IMR-90 (cell line): ENCODE measurements at regions not wholly inside any gene's neighbourhood (a gene's known extent, or its start where the extent isn't known, plus 50 kb on each side); places are given as distances from the start of the nearest gene placed in this dataset.

Experiments used
- ATAC-seq: fragments of 200-7000 bp; cut with Tn5 transposase; 2 replicates; pipeline ENCODE4 v1.9.1; 2020; ENCODE audit warnings: low read depth, mild to moderate bottlenecking, moderate library complexity
- BruUV-seq: library from RNA; stranded (reverse); fragments of 400-500 nt; replicated peaks from 2 replicates; lab custom pipeline; 2021; lab: Mats Ljungman, UMichigan
- CTCF ChIA-PET: fragments of 300-600 bp; formaldehyde crosslinking; extraction: SDS; loops from one replicate; lab custom pipeline; 2021; ENCODE audit warnings: antibody characterized with exemption; lab: Yijun Ruan, JAX
- POLR2A ChIA-PET: fragments of 300-600 bp; sonication (Branson Sonifier 250); formaldehyde crosslinking; loops from one replicate; lab custom pipeline; 2022; ENCODE audit warnings: antibody characterized with exemption; ENCODE audit not compliant: unreplicated experiment; lab: Charles Lee
- DNase-seq: peaks from one replicate; pipeline ENCODE4 v3.0.0; 2013
- H2AFZ ChIP-seq: replicated peaks from 2 replicates; pipeline ENCODE3; 2013; ENCODE audit warnings: low read length, mild to moderate bottlenecking; ENCODE audit not compliant: poor library complexity
- H2AK5ac ChIP-seq: 2 replicates; pipeline ENCODE4 v1.6.1; 2013; ENCODE audit warnings: low read depth, low read length, inconsistent platforms
- H2AK9ac ChIP-seq: replicated peaks from 2 replicates; pipeline ENCODE3; 2013; ENCODE audit warnings: mild to moderate bottlenecking, low read depth, low read length, moderate library complexity; ENCODE audit not compliant: poor library complexity
- H2BK120ac ChIP-seq: 2 replicates; pipeline ENCODE4 v1.6.1; 2013; ENCODE audit warnings: low read depth, low read length, inconsistent platforms
- H2BK15ac ChIP-seq: 3 replicates; pipeline ENCODE4 v1.6.1; 2013; ENCODE audit warnings: low read depth, low read length, inconsistent platforms
- H2BK20ac ChIP-seq: 2 replicates; pipeline ENCODE4 v1.6.1; 2013; ENCODE audit warnings: low read depth, mild to moderate bottlenecking, inconsistent platforms, low read length, moderate library complexity
- H2BK5ac ChIP-seq: 2 replicates; pipeline ENCODE4 v1.6.1; 2013; ENCODE audit warnings: mild to moderate bottlenecking, low read depth, low read length, inconsistent platforms; ENCODE audit not compliant: poor library complexity, severe bottlenecking
- H3K14ac ChIP-seq: replicated peaks from 2 replicates; pipeline ENCODE4 v1.6.1; 2013; ENCODE audit warnings: low read depth, low read length, inconsistent platforms
- H3K18ac ChIP-seq: 2 replicates; pipeline ENCODE4 v1.6.1; 2013; ENCODE audit warnings: low read depth, low read length, control low read depth
- H3K23ac ChIP-seq: 2 replicates; pipeline ENCODE4 v1.6.1; 2013; ENCODE audit warnings: low read depth, low read length, inconsistent platforms
- H3K27ac ChIP-seq: 2 replicates; pipeline ENCODE4 v1.5.1; 2013; ENCODE audit warnings: mild to moderate bottlenecking, control low read depth, low read length; ENCODE audit not compliant: insufficient read depth
- H3K27me3 ChIP-seq: 2 replicates; pipeline ENCODE4 v1.6.1; 2013; ENCODE audit warnings: low read length; ENCODE audit not compliant: control insufficient read depth, insufficient read depth
- H3K36me3 ChIP-seq: 2 replicates; pipeline ENCODE4 v1.6.1; 2013; ENCODE audit warnings: low read length, mixed read lengths; ENCODE audit not compliant: control insufficient read depth, insufficient read depth
- H3K4ac ChIP-seq: 2 replicates; pipeline ENCODE4 v1.6.1; 2013; ENCODE audit warnings: low read depth, low read length, inconsistent platforms
- H3K4me1 ChIP-seq: 2 replicates; pipeline ENCODE4 v1.6.1; 2013; ENCODE audit warnings: low read length, mixed read lengths; ENCODE audit not compliant: control insufficient read depth, insufficient read depth
- H3K4me2 ChIP-seq: 2 replicates; pipeline ENCODE4 v1.6.1; 2013; ENCODE audit warnings: low read depth, mild to moderate bottlenecking, control low read depth, low read length, moderate library complexity
- H3K4me3 ChIP-seq: 2 replicates; pipeline ENCODE4 v1.5.1; 2013; ENCODE audit warnings: low read depth, mild to moderate bottlenecking, control low read depth, low read length, moderate library complexity; ENCODE audit not compliant: insufficient read depth
- H3K56ac ChIP-seq: 2 replicates; pipeline ENCODE4 v1.6.1; 2013; ENCODE audit warnings: low read length, inconsistent platforms; ENCODE audit not compliant: insufficient read depth; ENCODE audit errors: extremely low read depth
- H3K79me1 ChIP-seq, 2 experiments: 2 replicates each; pipeline ENCODE4 v1.6.1; 2013; ENCODE audit warnings: low read length in 2 of 2, inconsistent platforms in 1 of 2, low read depth in 1 of 2
- H3K9ac ChIP-seq: 2 replicates; pipeline ENCODE4 v1.6.1; 2013; ENCODE audit warnings: low read depth, low read length, control low read depth
- H3K9me1 ChIP-seq: 2 replicates; pipeline ENCODE4 v1.6.1; 2013; ENCODE audit warnings: low read length, inconsistent platforms; ENCODE audit not compliant: insufficient read depth
- H3K9me3 ChIP-seq: 2 replicates; pipeline ENCODE4 v1.6.1; 2013; ENCODE audit warnings: low read length; ENCODE audit not compliant: control insufficient read depth, insufficient read depth
- H4K20me1 ChIP-seq: 2 replicates; pipeline ENCODE4 v1.6.1; 2013; ENCODE audit warnings: low read length, inconsistent platforms; ENCODE audit not compliant: insufficient read depth
- H4K5ac ChIP-seq: 2 replicates; pipeline ENCODE4 v1.6.1; 2013; ENCODE audit warnings: mild to moderate bottlenecking, low read depth, low read length, control low read depth
- H4K8ac ChIP-seq, 2 experiments: 2 replicates each; pipeline ENCODE4 v1.6.1; 2013; ENCODE audit warnings: low read depth in 2 of 2, low read length in 2 of 2, control low read depth in 1 of 2, inconsistent platforms in 1 of 2
- H4K91ac ChIP-seq: 2 replicates; pipeline ENCODE4 v1.6.1; 2013; ENCODE audit warnings: low read depth, low read length, inconsistent platforms; ENCODE audit not compliant: insufficient read depth
- BHLHE40 ChIP-seq: fragments of 150-350 bp; IDR thresholded peaks from 2 replicates; pipeline ENCODE4 v1.6.1; 2016; ENCODE audit warnings: mild to moderate bottlenecking, low read depth, low read length
- CEBPB ChIP-seq: IDR thresholded peaks from 2 replicates; pipeline ENCODE4 v1.6.1; 2012; ENCODE audit warnings: low read depth, low read length, improper control_type of control experiment
- CHD1 ChIP-seq: IDR thresholded peaks from 2 replicates; pipeline ENCODE4 v1.6.1; 2012; ENCODE audit warnings: low read depth, low read length, improper control_type of control experiment
- CTCF ChIP-seq: conservative IDR thresholded peaks from 2 replicates; pipeline ENCODE4 v1.5.1; 2012; ENCODE audit warnings: mild to moderate bottlenecking, low read depth, low read length, improper control_type of control experiment
- ELK1 ChIP-seq: fragments of 150-350 bp; IDR thresholded peaks from 2 replicates; pipeline ENCODE4 v1.6.1; 2016; ENCODE audit warnings: low read depth, mild to moderate bottlenecking, low read length, moderate library complexity, borderline replicate concordance
- FOS ChIP-seq: fragments of 150-350 bp; IDR thresholded peaks from 2 replicates; pipeline ENCODE4 v1.6.1; 2016; ENCODE audit warnings: low read depth, low read length
- MAFK ChIP-seq: IDR thresholded peaks from 2 replicates; pipeline ENCODE4 v1.6.1; 2012; ENCODE audit warnings: low read depth, low read length, improper control_type of control experiment
- MAZ ChIP-seq: IDR thresholded peaks from 2 replicates; pipeline ENCODE4 v1.6.1; 2012; ENCODE audit warnings: low read depth, mild to moderate bottlenecking, low read length, improper control_type of control experiment, moderate library complexity, borderline replicate concordance
- MXI1 ChIP-seq: IDR thresholded peaks from 2 replicates; pipeline ENCODE4 v1.6.1; 2012; ENCODE audit warnings: low read depth, mild to moderate bottlenecking, low read length, moderate library complexity, borderline replicate concordance
- NFE2L2 ChIP-seq: fragments of 150-350 bp; IDR thresholded peaks from 2 replicates; pipeline ENCODE4 v1.6.1; 2016; ENCODE audit warnings: low read depth, mild to moderate bottlenecking, low read length
- POLR2A ChIP-seq: IDR thresholded peaks from 2 replicates; pipeline ENCODE4 v1.6.1; 2012; ENCODE audit warnings: mild to moderate bottlenecking, low read depth, low read length
- RAD21 ChIP-seq: IDR thresholded peaks from 2 replicates; pipeline ENCODE4 v1.6.1; 2012; ENCODE audit warnings: low read length, improper control_type of control experiment
- RCOR1 ChIP-seq: IDR thresholded peaks from 2 replicates; pipeline ENCODE4 v1.6.1; 2012; ENCODE audit warnings: mild to moderate bottlenecking, low read length, improper control_type of control experiment; ENCODE audit not compliant: insufficient replicate concordance
- RFX5 ChIP-seq: IDR thresholded peaks from 2 replicates; pipeline ENCODE4 v1.8.0; 2012; ENCODE audit warnings: low read depth, mild to moderate bottlenecking, low read length, moderate library complexity
- SMC3 ChIP-seq: fragments of 150-350 bp; IDR thresholded peaks from 2 replicates; pipeline ENCODE4 v1.6.1; 2016; ENCODE audit warnings: low read depth, mild to moderate bottlenecking, antibody characterized with exemption, low read length, moderate library complexity
- USF2 ChIP-seq: fragments of 150-350 bp; IDR thresholded peaks from 2 replicates; pipeline ENCODE4 v1.6.1; 2017; ENCODE audit warnings: mild to moderate bottlenecking, antibody characterized with exemption, low read length, low read depth
- WGBS, 2 experiments: methylation state at CpG; one replicate each; pipeline versions ENCODE4 v1.1.5 to v1.1.7; 2013; ENCODE audit warnings: missing lambda C conversion rate in 2 of 2; ENCODE audit not compliant: insufficient read length in 1 of 2; ENCODE audit errors: extremely low coverage in 2 of 2; 5-methylcytosine and 5-hydroxymethylcytosine counted together
- dilution Hi-C: fragments of 300-500 bp; cut with HindIII; formaldehyde crosslinking; loops from one replicate; pipeline ENCODE4 v1.14.3; 2018; ENCODE audit warnings: low sequenced_read_pairs; ENCODE audit not compliant: unreplicated experiment
- in situ Hi-C: fragments of 300-500 bp; cut with MboI; formaldehyde crosslinking; loops from 3 replicates; pipeline ENCODE4 v1.14.3; 2019; ENCODE audit warnings: low sequenced_read_pairs, inconsistent platforms, mixed read lengths
- intact Hi-C: fragments of 100-400 bp; cut with micrococcal nuclease; formaldehyde crosslinking; loops from 2 replicates; pipeline ENCODE4 v1.10.0; 2022

DNA sequence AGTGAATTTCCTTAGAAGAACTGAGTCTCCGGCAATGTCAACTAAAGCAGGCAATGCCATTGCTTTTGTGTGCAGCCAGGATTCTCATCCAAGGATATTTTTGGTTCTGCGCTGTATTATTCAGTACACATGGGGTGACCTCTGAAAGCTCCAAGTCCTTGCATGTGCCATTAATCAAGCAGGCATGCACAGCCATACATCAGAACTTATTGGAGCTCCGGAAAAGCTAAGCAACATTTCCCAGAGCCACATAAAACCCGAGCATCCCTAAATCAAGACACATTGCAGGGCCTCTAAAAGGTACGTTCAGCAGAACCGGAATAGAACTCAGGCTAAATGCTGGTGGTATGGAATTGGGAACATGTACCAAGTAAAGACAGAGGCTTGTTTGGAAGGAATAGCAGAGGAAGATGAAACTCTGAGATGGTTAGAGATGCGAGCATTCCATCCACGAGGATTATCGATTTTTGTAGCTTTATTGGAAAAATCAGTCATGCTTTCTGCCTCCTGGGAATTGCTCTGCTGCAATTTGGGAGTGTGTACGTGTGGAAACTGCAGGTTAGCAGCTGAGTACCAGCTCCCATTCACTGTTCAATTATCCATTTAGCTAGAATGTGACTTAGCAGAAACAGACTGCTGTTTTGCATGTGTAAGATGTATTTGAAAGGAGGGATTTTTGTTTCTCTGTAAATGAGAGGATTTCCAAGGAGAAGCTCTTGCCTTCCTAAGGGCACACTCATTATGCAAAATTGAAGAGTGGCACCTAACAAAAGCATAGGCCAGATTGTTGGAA is 143.7 kb upstream of the WWC1 start:
- CTCF ChIA-PET: no interaction called here

More for the DNA sequence above, 143.7 kb upstream of the WWC1 start:
- Histone ChIP-seq H3K4me3 (no peak overlapping the region), H3K14ac (no peak overlapping the region), H2AK9ac (no peak overlapping the region), H3K9ac (no peak overlapping the region), H3K9me3 (no peaks in the 10 kb centered on the region), H4K20me1 (no peaks in the 10 kb centered on the region), H2AFZ (no peak overlapping the region), H3K36me3 (no peaks in the 10 kb centered on the region), H4K91ac (no peak overlapping the region), H2BK15ac (no peak overlapping the region), H3K56ac (no peak overlapping the region), H2BK120ac (no peak overlapping the region), H3K4me1 (no peaks in the 10 kb centered on the region), H2BK20ac (no peak overlapping the region), H3K79me1 (no peaks in the 10 kb centered on the region), H2AK5ac (no peak overlapping the region), H3K18ac (no peak overlapping the region), H3K23ac (no peak overlapping the region), H3K4me2 (no peak overlapping the region), H3K9me1 (no peaks in the 10 kb centered on the region), H3K27me3 (no peaks in the 10 kb centered on the region), H4K8ac (no peak overlapping the region), H4K5ac (no peak overlapping the region), H2BK5ac (no peak overlapping the region), H3K4ac (no peak overlapping the region), H3K27ac (no peak overlapping the region)
- intact Hi-C loops: no loop called here
- POLR2A ChIA-PET: no interaction called here
- in situ Hi-C loops: no loop called here
- no peak for TF ChIP-seq NFE2L2
- TF ChIP-seq ELK1: no peak
- no peak for TF ChIP-seq RCOR1
- TF ChIP-seq RAD21: no peak
- TF ChIP-seq CEBPB: no peak
- TF ChIP-seq USF2: no peak
- TF ChIP-seq CTCF: no peak
- no peak for TF ChIP-seq MXI1
- no peak for TF ChIP-seq MAZ
- TF ChIP-seq MAFK: no peak
- no peak for TF ChIP-seq SMC3
- no peak for TF ChIP-seq BHLHE40
- no peak for TF ChIP-seq POLR2A
- no peak for TF ChIP-seq CHD1
- no peak for TF ChIP-seq FOS
- no peak for TF ChIP-seq RFX5
- dilution Hi-C loops: no loop called here
- WGBS, 2 experiments: 80% methylated on average over 2 of the region's 10 CpGs; no CpG with 5 or more reads in 1 of the 2 experiments
- BruUV-seq: no TSS peak
- no peak for DNase-seq
- no peak for ATAC-seq
